ENCODE measurements at regions not wholly inside any gene's neighbourhood (a gene's known extent, or its start where the extent isn't known, plus 50 kb on each side); places are given as distances from the start of the nearest gene placed in this dataset.

GRCh38 chr13:68257111-68257842 is 1027.1 kb upstream of the PCDH9 start:
- H4K5ac ChIP-seq (ENCODE audit: insufficient read length, low read depth, low read length) = no peak overlapping the region
- H3K4me1 ChIP-seq (replicated peaks in 1 of 4; ENCODE audit: control insufficient read depth in 3 of 4, insufficient read depth in 4 of 4, low read length in 3 of 4) = no peaks in the 10 kb centered on the region
- no peak overlapping the region for H3K18ac ChIP-seq (ENCODE audit: extremely low read depth, low read length)
- no peak overlapping the region for H3K56ac ChIP-seq (replicated peaks; ENCODE audit: insufficient read length, low read depth, low read length)
- no peaks in the 10 kb centered on the region for H3K79me1 ChIP-seq (ENCODE audit: low read depth, low read length)
- H3K79me2 ChIP-seq (ENCODE audit: control insufficient read depth in 1 of 2, insufficient read depth in 2 of 2, low read length in 2 of 2) = no peaks in the 10 kb centered on the region
- H3K36me3 ChIP-seq (ENCODE audit: control insufficient read depth in 2 of 4, insufficient read depth in 4 of 4, low read length in 3 of 4) = no peaks in the 10 kb centered on the region
- H3K27ac ChIP-seq (ENCODE audit: low read depth, low read length) = no peak overlapping the region
- FAIRE-seq (no peak), DNase-seq (ENCODE audit: low read depth in 1 of 2, low spot score in 2 of 2) (no peak)
- CTCF ChIA-PET (ENCODE audit: partially characterized antibody) = interaction anchor here (0.9 kb wide), 1 partner anchor 276 kb away, joined by 3 read pairs; no protein-coding TSS in a partner anchor
- H2BK15ac ChIP-seq (ENCODE audit: low read length) = no peak overlapping the region
- H4K20me1 ChIP-seq (replicated peaks in 1 of 2; ENCODE audit: control insufficient read depth in 1 of 2, insufficient read depth in 2 of 2, low read length in 2 of 2) = no peaks in the 10 kb centered on the region
- no peak overlapping the region for H2BK20ac ChIP-seq (ENCODE audit: low read length)
- H3K4ac ChIP-seq (replicated peaks; ENCODE audit: insufficient read length, low read depth, low read length) = no peak overlapping the region
- no peaks in the 10 kb centered on the region for H3K27me3 ChIP-seq (replicated peaks in 1 of 4; ENCODE audit: control insufficient read depth in 3 of 4, extremely low read depth in 1 of 4, insufficient read depth in 3 of 4, low read length in 3 of 4)
- H2AK5ac ChIP-seq (ENCODE audit: low read depth, low read length) = no peak overlapping the region
- H4K8ac ChIP-seq (ENCODE audit: extremely low read depth, insufficient read depth, low read length) = no peak overlapping the region; the same call in 1 of the 2 replicates
- H2BK12ac ChIP-seq (ENCODE audit: low read depth, low read length) = no peak overlapping the region
- H2BK120ac ChIP-seq (replicated peaks; ENCODE audit: low read depth, low read length) = no peak overlapping the region
- H3K4me3 ChIP-seq (ENCODE audit: extremely low read depth in 1 of 4, insufficient read depth in 2 of 4, low read depth in 3 of 4, low read length in 4 of 4) = no peak overlapping the region
- no peak overlapping the region; the same call in 1 of the 2 replicates for H2AFZ ChIP-seq (ENCODE audit: low read length)
- no peak overlapping the region for H3K9ac ChIP-seq (replicated peaks in 1 of 4; ENCODE audit: extremely low read depth in 1 of 4, low read depth in 3 of 4, low read length in 3 of 4)
- no peak overlapping the region for H3K14ac ChIP-seq (ENCODE audit: insufficient read length)
- no peak overlapping the region for H2BK5ac ChIP-seq (ENCODE audit: low read depth, low read length)
- H3K9me3 ChIP-seq (ENCODE audit: insufficient read depth in 2 of 2, low read depth in 1 of 2, low read length in 1 of 2) = no peaks in the 10 kb centered on the region
- WGBS, 2 experiments (ENCODE audit: extremely low coverage in 1 of 2, insufficient coverage in 1 of 2, insufficient read length in 1 of 2, insufficient replicate concordance in 2 of 2, low coverage in 1 of 2, low lambda C conversion rate in 2 of 2, missing lambda C conversion rate in 1 of 2) = 93% methylated on average over 15 of the region's 15 CpGs; no CpG with 5 or more reads in 1 of the 2 experiments
- H3K4me2 ChIP-seq (ENCODE audit: insufficient read depth in 1 of 2, low read depth in 2 of 2, low read length in 2 of 2) = no peak overlapping the region
- POLR2A ChIA-PET (ENCODE audit: partially characterized antibody) = no interaction called here
- no peak overlapping the region for H3K23ac ChIP-seq (ENCODE audit: insufficient read length)
- no peaks in the 10 kb centered on the region for H3K23me2 ChIP-seq (ENCODE audit: low read depth, low read length)
- H4K91ac ChIP-seq (replicated peaks; ENCODE audit: insufficient read length, low read length) = no peak overlapping the region
- no peak for TF ChIP-seq YY1 (IDR thresholded peaks at IDR 0.05; ENCODE audit: low read depth, low read length)
- no peak for TF ChIP-seq ATF3 (IDR thresholded peaks at IDR 0.05; ENCODE audit: insufficient read depth, low read depth, low read length)
- TF ChIP-seq MAFK (IDR thresholded peaks at IDR 0.05; ENCODE audit: low read depth, low read length) = no peak
- TF ChIP-seq RXRA (IDR thresholded peaks at IDR 0.05; ENCODE audit: insufficient read depth, low read depth, low read length) = no peak
- TF ChIP-seq BCL11A (IDR thresholded peaks at IDR 0.05; ENCODE audit: low read depth in 2 of 2, low read length in 2 of 2) = no peak
- TF ChIP-seq ZNF274 (IDR thresholded peaks at IDR 0.05; ENCODE audit: borderline replicate concordance, extremely low read depth, low read length) = no peak
- TF ChIP-seq JUN (IDR thresholded peaks at IDR 0.05; ENCODE audit: low read depth, low read length) = no peak
- TF ChIP-seq NRF1 (IDR thresholded peaks at IDR 0.05; ENCODE audit: low read depth, low read length) = no peak
- no peak for TF ChIP-seq CEBPB (IDR thresholded peaks at IDR 0.05; ENCODE audit: low read depth, low read length)
- no peak for TF ChIP-seq SIN3A (conservative IDR thresholded peaks at IDR 0.05 in 1 of 2, IDR thresholded peaks at IDR 0.05 in 1 of 2; ENCODE audit: low read depth in 1 of 2, low read length in 2 of 2)
- TF ChIP-seq KDM5A (IDR thresholded peaks at IDR 0.05; ENCODE audit: low read length) = no peak
- no peak for TF ChIP-seq TBP (IDR thresholded peaks at IDR 0.05; ENCODE audit: low read depth, low read length)
- TF ChIP-seq KDM1A (IDR thresholded peaks at IDR 0.05; ENCODE audit: borderline replicate concordance, low read length) = no peak
- no peak for TF ChIP-seq SP2 (IDR thresholded peaks at IDR 0.05; ENCODE audit: low read length)

Data from H1 (cell line).